Large intestine (tissue), 3 donors: ENCODE measurements at regions not wholly inside any gene's neighbourhood (a gene's known extent, or its start where the extent isn't known, plus 50 kb on each side); places are given as distances from the start of the nearest gene placed in this dataset.
A peak's percentile ranks its signal among the peaks of the same experiment; 100 is the strongest.

ENCODE experiments used
- DNase-seq, 2 donors: peaks; one replicate each; pipeline versions ENCODE4 v3.0.0 to v3.0.0-alpha.2; 2013
- H3K27ac ChIP-seq: one replicate; pipeline ENCODE4 v1.5.1; 2013; ENCODE audit warnings: low read length
- H3K27me3 ChIP-seq: 2 replicates; pipeline ENCODE4 v1.6.1; 2013; ENCODE audit warnings: low read length; ENCODE audit not compliant: control insufficient read depth, insufficient read depth
- H3K36me3 ChIP-seq: 2 replicates; pipeline ENCODE4 v1.6.1; 2013; ENCODE audit warnings: low read length; ENCODE audit not compliant: control insufficient read depth, insufficient read depth
- H3K4me1 ChIP-seq: one replicate; pipeline ENCODE4 v1.6.1; 2013; ENCODE audit warnings: low read length; ENCODE audit not compliant: control insufficient read depth, insufficient read depth
- H3K4me3 ChIP-seq: one replicate; pipeline ENCODE4 v1.5.1; 2013; ENCODE audit warnings: low read length
- H3K9me3 ChIP-seq: one replicate; pipeline ENCODE4 v1.6.1; 2013; ENCODE audit warnings: mild to moderate bottlenecking, low read depth, low read length, moderate library complexity; ENCODE audit not compliant: control insufficient read depth
- WGBS: methylation state at CpG from one replicate; pipeline ENCODE4 v1.1.5; 2013; ENCODE audit warnings: low lambda C conversion rate; ENCODE audit not compliant: insufficient coverage; 5-methylcytosine and 5-hydroxymethylcytosine counted together

- no peak for DNase-seq
Measured at GRCh38 chr6:109916759-109917158, 61.4 kb upstream of the GPR6 start.

GRCh38 chr6:109918227-109918626 is 59.9 kb upstream of the GPR6 start:
- WGBS: no CpG with 5 or more reads among the region's 3 CpGs
- Histone ChIP-seq H3K36me3 (no peaks in the 10 kb centered on the region), H3K27ac (no peak overlapping the region), H3K9me3 (no peaks in the 10 kb centered on the region), H3K4me3 (no peak overlapping the region), H3K27me3 (no peaks in the 10 kb centered on the region), H3K4me1 (no peaks in the 10 kb centered on the region)
- no peak for DNase-seq

More at GRCh38 chr6:109916759-109917158, 61.4 kb upstream of the GPR6 start:
- H3K27me3 ChIP-seq: no peaks in the 10 kb centered on the region
- H3K4me1 ChIP-seq: no peaks in the 10 kb centered on the region
- no peaks in the 10 kb centered on the region for H3K36me3 ChIP-seq
- 14% methylated on average over 1 of the region's 4 CpGs for WGBS
- H3K27ac ChIP-seq: no peak overlapping the region
- H3K9me3 ChIP-seq: no peaks in the 10 kb centered on the region
- H3K4me3 ChIP-seq: no peak overlapping the region

GRCh38 chr6:109920911-109921310 is 57.2 kb upstream of the GPR6 start:
- Histone ChIP-seq H3K36me3 (no peaks in the 10 kb centered on the region), H3K4me3 (no peak overlapping the region), H3K4me1 (no peaks in the 10 kb centered on the region), H3K27ac (no peak overlapping the region), H3K9me3 (no peaks in the 10 kb centered on the region), H3K27me3 (peaks cover 2% of the 10 kb centered on the region)
- WGBS: no CpG with 5 or more reads among the region's 10 CpGs
- no peak for DNase-seq

GRCh38 chr6:109922851-109923250 is 55.3 kb upstream of the GPR6 start:
- Histone ChIP-seq H3K27ac (no peak overlapping the region), H3K4me3 (no peak overlapping the region), H3K27me3 (peaks cover 7% of the 10 kb centered on the region), H3K4me1 (no peaks in the 10 kb centered on the region), H3K9me3 (no peaks in the 10 kb centered on the region), H3K36me3 (no peaks in the 10 kb centered on the region)
- 50% methylated on average over 2 of the region's 4 CpGs for WGBS
- peak in 1 of 2 donors; percentile 5 for DNase-seq

GRCh38 chr6:109925075-109925474 is 53.0 kb upstream of the GPR6 start:
- Histone ChIP-seq H3K27me3 (peaks cover 7% of the 10 kb centered on the region), H3K36me3 (no peaks in the 10 kb centered on the region), H3K27ac (no peak overlapping the region), H3K4me1 (no peaks in the 10 kb centered on the region), H3K4me3 (no peak overlapping the region), H3K9me3 (no peaks in the 10 kb centered on the region)
- no CpG with 5 or more reads among the region's 3 CpGs for WGBS
- no peak for DNase-seq

GRCh38 chr6:109927052-109927451 is 51.1 kb upstream of the GPR6 start:
- H3K4me1 ChIP-seq: no peaks in the 10 kb centered on the region
- no CpG with 5 or more reads among the region's 1 CpG for WGBS
- no peak overlapping the region for H3K4me3 ChIP-seq
- no peak overlapping the region for H3K27ac ChIP-seq
- DNase-seq: no peak
- no peaks in the 10 kb centered on the region for H3K36me3 ChIP-seq
- peaks cover 7% of the 10 kb centered on the region for H3K27me3 ChIP-seq
- H3K9me3 ChIP-seq: no peaks in the 10 kb centered on the region
